ACC112 (cell line): ENCODE measurements at regions not wholly inside any gene's neighbourhood (a gene's known extent, or its start where the extent isn't known, plus 50 kb on each side); places are given as distances from the start of the nearest gene placed in this dataset.
A peak's percentile ranks its signal among the peaks of the same experiment; 100 is the strongest.
"Not testable (repeated sequence)": the region's sequence is repeated elsewhere in the genome, so short reads cannot be mapped to it uniquely, and the experiment has no call there.

Experiments used
- H2AFZ ChIP-seq: fragments of 200-600 bp; sonication (generic); one replicate; pipeline ENCODE4 v1.6.0; 2017; ENCODE audit warnings: antibody characterized with exemption, low read length; ENCODE audit not compliant: unreplicated experiment
- H3K27ac ChIP-seq: fragments of 200-600 bp; sonication (generic); 2 replicates; pipeline ENCODE4 v1.5.1; 2014; ENCODE audit warnings: low read depth, mild to moderate bottlenecking, antibody characterized with exemption, low read length, moderate library complexity
- H3K27me3 ChIP-seq: fragments of 200-600 bp; sonication (generic); 2 replicates; pipeline ENCODE4 v1.6.1; 2014; ENCODE audit warnings: mild to moderate bottlenecking, antibody characterized with exemption, low read length, moderate library complexity, mixed read lengths; ENCODE audit not compliant: insufficient read depth
- H3K36me3 ChIP-seq: fragments of 200-600 bp; sonication (generic); 2 replicates; pipeline ENCODE4 v1.6.1; 2016; ENCODE audit warnings: mild to moderate bottlenecking, antibody characterized with exemption, low read length, moderate library complexity, mixed read lengths; ENCODE audit not compliant: insufficient read depth
- H3K4me1 ChIP-seq: fragments of 200-600 bp; sonication (generic); one replicate; pipeline ENCODE4 v1.6.1; 2016; ENCODE audit warnings: low read length, mixed read lengths; ENCODE audit not compliant: insufficient read depth, unreplicated experiment, control insufficient read depth
- H3K4me3 ChIP-seq: fragments of 200-600 bp; sonication (generic); 2 replicates; pipeline ENCODE4 v1.5.1; 2014; ENCODE audit warnings: mild to moderate bottlenecking, low read depth, low read length
- H3K79me2 ChIP-seq: fragments of 200-600 bp; sonication (generic); one replicate; pipeline ENCODE4 v1.6.0; 2016; ENCODE audit warnings: low read length; ENCODE audit not compliant: control insufficient read depth, unreplicated experiment, insufficient read depth

GRCh38 chr18:76704589-76704988 is 117.8 kb upstream of the ZNF236 start:
- not testable (repeated sequence) for H3K79me2 ChIP-seq, H3K27ac ChIP-seq, H3K4me1 ChIP-seq

GRCh38 chr18:76699923-76700322 is 122.4 kb upstream of the ZNF236 start:
- Histone ChIP-seq H3K27me3 (peaks cover 16% of the 10 kb centered on the region), H3K79me2 (no peaks in the 10 kb centered on the region), H3K4me1 (no peaks in the 10 kb centered on the region), H3K27ac (no peak overlapping the region), H3K36me3 (no peaks in the 10 kb centered on the region), H2AFZ (no peak overlapping the region), H3K4me3 (no peak overlapping the region)

More at GRCh38 chr18:76704589-76704988, 117.8 kb upstream of the ZNF236 start:
- H3K36me3 ChIP-seq, H3K4me3 ChIP-seq, H2AFZ ChIP-seq: not testable (repeated sequence)
- peaks cover 13% of the 10 kb centered on the region for H3K27me3 ChIP-seq

- Histone ChIP-seq H3K4me3 (peak overlapping the region; percentile 31), H3K4me1 (no peaks in the 10 kb centered on the region), H3K27me3 (peaks cover 19% of the 10 kb centered on the region), H3K36me3 (no peaks in the 10 kb centered on the region), H3K79me2 (no peaks in the 10 kb centered on the region), H3K27ac (no peak overlapping the region), H2AFZ (peak overlapping the region; percentile 33)
Observed at GRCh38 chr18:76697441-76697901, 124.9 kb upstream of the ZNF236 start.

- Histone ChIP-seq H2AFZ (no peak overlapping the region), H3K36me3 (no peaks in the 10 kb centered on the region), H3K27me3 (peaks cover 44% of the 10 kb centered on the region), H3K27ac (no peak overlapping the region), H3K4me1 (peaks cover 8% of the 10 kb centered on the region), H3K79me2 (no peaks in the 10 kb centered on the region), H3K4me3 (no peak overlapping the region)
Observed at GRCh38 chr18:76691800-76692199, 130.6 kb upstream of the ZNF236 start.

GRCh38 chr18:76689646-76690264 is 132.6 kb upstream of the ZNF236 start:
- Histone ChIP-seq H3K27ac (no peak overlapping the region), H3K4me3 (no peak overlapping the region), H3K4me1 (peaks cover 8% of the 10 kb centered on the region), H3K79me2 (no peaks in the 10 kb centered on the region), H2AFZ (no peak overlapping the region), H3K36me3 (no peaks in the 10 kb centered on the region), H3K27me3 (peaks cover 40% of the 10 kb centered on the region)

GRCh38 chr18:76688724-76689472 is 133.5 kb upstream of the ZNF236 start:
- H3K4me1 ChIP-seq: peaks cover 8% of the 10 kb centered on the region
- no peaks in the 10 kb centered on the region for H3K79me2 ChIP-seq
- no peaks in the 10 kb centered on the region for H3K36me3 ChIP-seq
- H3K4me3 ChIP-seq: no peak overlapping the region
- H3K27me3 ChIP-seq: peaks cover 40% of the 10 kb centered on the region
- no peak overlapping the region for H2AFZ ChIP-seq
- H3K27ac ChIP-seq: no peak overlapping the region

GRCh38 chr18:76687304-76687962 is 134.9 kb upstream of the ZNF236 start:
- no peaks in the 10 kb centered on the region for H3K36me3 ChIP-seq
- peaks cover 8% of the 10 kb centered on the region for H3K4me1 ChIP-seq

GRCh38 chr18:76686737-76687231 is 135.6 kb upstream of the ZNF236 start:
- Histone ChIP-seq H3K27me3 (peaks cover 30% of the 10 kb centered on the region), H3K4me3 (peak overlapping the region; percentile 38; the same call in 1 of the 2 replicates), H3K36me3 (no peaks in the 10 kb centered on the region), H2AFZ (peak overlapping the region; percentile 8), H3K4me1 (peaks cover 8% of the 10 kb centered on the region), H3K79me2 (no peaks in the 10 kb centered on the region), H3K27ac (0 out of 2 replicates have a peak overlapping the region, but pooled peaks have one; percentile 1)

More at GRCh38 chr18:76687304-76687962, 134.9 kb upstream of the ZNF236 start:
- Histone ChIP-seq H3K27me3 (peaks cover 36% of the 10 kb centered on the region), H3K4me3 (0 out of 2 replicates have a peak overlapping the region, but pooled peaks have one; percentile 38), H3K27ac (0 out of 2 replicates have a peak overlapping the region, but pooled peaks have one; percentile 1), H2AFZ (peak overlapping the region; percentile 7), H3K79me2 (no peaks in the 10 kb centered on the region)

- Histone ChIP-seq H3K4me3 (no peak overlapping the region), H3K27ac (no peak overlapping the region), H3K79me2 (no peaks in the 10 kb centered on the region), H3K27me3 (peaks cover 29% of the 10 kb centered on the region), H3K4me1 (peaks cover 8% of the 10 kb centered on the region), H2AFZ (no peak overlapping the region), H3K36me3 (no peaks in the 10 kb centered on the region)
Observed at GRCh38 chr18:76685860-76686259, 136.5 kb upstream of the ZNF236 start.

- Histone ChIP-seq H3K4me1 (peaks cover 8% of the 10 kb centered on the region), H3K27me3 (peaks cover 24% of the 10 kb centered on the region), H2AFZ (no peak overlapping the region), H3K79me2 (no peaks in the 10 kb centered on the region), H3K4me3 (no peak overlapping the region), H3K36me3 (no peaks in the 10 kb centered on the region), H3K27ac (no peak overlapping the region)
Observed at GRCh38 chr18:76685402-76685801, 137.0 kb upstream of the ZNF236 start.
